ENCODE measurements at regions not wholly inside any gene's neighbourhood (a gene's known extent, or its start where the extent isn't known, plus 50 kb on each side); places are given as distances from the start of the nearest gene placed in this dataset.

GRCh38 chr3:106130384-106131198, 261.8 kb upstream of the CBLB start:
- TF ChIP-seq ESRRG (CRISPR knock-in tag; IDR thresholded peaks at IDR 0.05) (no peak), CREB5 (CRISPR knock-in tag; IDR thresholded peaks at IDR 0.05; ENCODE audit: low read depth) (no peak), ZNF70 (CRISPR knock-in tag; IDR thresholded peaks at IDR 0.05) (no peak), ISL1 (CRISPR knock-in tag; IDR thresholded peaks at IDR 0.05) (peak; percentile 23; the same call in 1 of the 2 replicates)
- peak; percentile 90 for ATAC-seq

GRCh38 chr3:106135451-106136160, 266.8 kb upstream of the CBLB start:
- TF ChIP-seq GLIS3 (CRISPR knock-in tag; IDR thresholded peaks at IDR 0.05) (no peak), ZNF70 (CRISPR knock-in tag; IDR thresholded peaks at IDR 0.05) (no peak), BACH2 (CRISPR knock-in tag; IDR thresholded peaks at IDR 0.05; ENCODE audit: borderline replicate concordance) (no peak), RARB (CRISPR knock-in tag; IDR thresholded peaks at IDR 0.05) (no peak), ARNTL (CRISPR knock-in tag; IDR thresholded peaks at IDR 0.05; ENCODE audit: borderline replicate concordance, low read depth) (no peak), CREB5 (CRISPR knock-in tag; IDR thresholded peaks at IDR 0.05; ENCODE audit: low read depth) (no peak), SNAI2 (CRISPR knock-in tag; IDR thresholded peaks at IDR 0.05) (no peak), ESRRG (CRISPR knock-in tag; IDR thresholded peaks at IDR 0.05) (no peak), ISL1 (CRISPR knock-in tag; IDR thresholded peaks at IDR 0.05) (no peak), ZFP3 (CRISPR knock-in tag; IDR thresholded peaks at IDR 0.05) (no peak), TCF4 (CRISPR knock-in tag; IDR thresholded peaks at IDR 0.05; ENCODE audit: borderline replicate concordance) (no peak), OSR1 (CRISPR knock-in tag; IDR thresholded peaks at IDR 0.05) (no peak), TOX (CRISPR knock-in tag; IDR thresholded peaks at IDR 0.05; ENCODE audit: borderline replicate concordance) (no peak), ZFP30 (CRISPR knock-in tag; IDR thresholded peaks at IDR 0.05) (no peak), CSRNP3 (CRISPR knock-in tag; IDR thresholded peaks at IDR 0.05) (no peak), POU6F1 (CRISPR knock-in tag; IDR thresholded peaks at IDR 0.05; ENCODE audit: borderline replicate concordance, low read depth) (no peak), ZNF565 (CRISPR knock-in tag; conservative IDR thresholded peaks at IDR 0.05; ENCODE audit: low read depth) (no peak), PATZ1 (CRISPR knock-in tag; IDR thresholded peaks at IDR 0.05; ENCODE audit: borderline replicate concordance) (no peak)

GRCh38 chr3:106139826-106140225, 271.0 kb upstream of the CBLB start:
- ATAC-seq = no peak
- TF ChIP-seq TSHZ2 (CRISPR knock-in tag; IDR thresholded peaks at IDR 0.05) (no peak), PATZ1 (CRISPR knock-in tag; IDR thresholded peaks at IDR 0.05; ENCODE audit: borderline replicate concordance) (no peak), ESRRG (CRISPR knock-in tag; IDR thresholded peaks at IDR 0.05) (no peak), ZC3H10 (CRISPR knock-in tag; IDR thresholded peaks at IDR 0.05) (no peak), ARNTL (CRISPR knock-in tag; IDR thresholded peaks at IDR 0.05; ENCODE audit: borderline replicate concordance, low read depth) (no peak), CSRNP3 (CRISPR knock-in tag; IDR thresholded peaks at IDR 0.05) (no peak), GLIS3 (CRISPR knock-in tag; IDR thresholded peaks at IDR 0.05) (no peak), PPARA (CRISPR knock-in tag; IDR thresholded peaks at IDR 0.05; ENCODE audit: borderline replicate concordance) (no peak), SNAI2 (CRISPR knock-in tag; IDR thresholded peaks at IDR 0.05) (no peak)

More at GRCh38 chr3:106135451-106136160, 266.8 kb upstream of the CBLB start:
- ATAC-seq = no peak

Measured in SK-N-SH treated with all-trans-retinoic acid at 6 μM for 48 hours (cell line).